Fibroblast of pulmonary artery (primary cell): ENCODE measurements at regions not wholly inside any gene's neighbourhood (a gene's known extent, or its start where the extent isn't known, plus 50 kb on each side); places are given as distances from the start of the nearest gene placed in this dataset.
A peak's percentile ranks its signal among the peaks of the same experiment; 100 is the strongest.

ENCODE experiments used
- DNase-seq: peaks from one replicate; pipeline ENCODE4 v3.0.0-alpha.2; 2010; ENCODE audit warnings: low read depth
- H3K4me3 ChIP-seq: replicated peaks from 2 replicates; pipeline ENCODE4 v1.5.1; 2011; ENCODE audit warnings: low read depth, mild to moderate bottlenecking, control low read depth, low read length, moderate library complexity
- TF ChIP-seq, protein P1 (sequence below): IDR thresholded peaks from 2 replicates; pipeline ENCODE4 v1.5.1; 2011; ENCODE audit warnings: mild to moderate bottlenecking, control low read depth, low read length, inconsistent platforms; ENCODE audit errors: missing control alignments

DNA sequence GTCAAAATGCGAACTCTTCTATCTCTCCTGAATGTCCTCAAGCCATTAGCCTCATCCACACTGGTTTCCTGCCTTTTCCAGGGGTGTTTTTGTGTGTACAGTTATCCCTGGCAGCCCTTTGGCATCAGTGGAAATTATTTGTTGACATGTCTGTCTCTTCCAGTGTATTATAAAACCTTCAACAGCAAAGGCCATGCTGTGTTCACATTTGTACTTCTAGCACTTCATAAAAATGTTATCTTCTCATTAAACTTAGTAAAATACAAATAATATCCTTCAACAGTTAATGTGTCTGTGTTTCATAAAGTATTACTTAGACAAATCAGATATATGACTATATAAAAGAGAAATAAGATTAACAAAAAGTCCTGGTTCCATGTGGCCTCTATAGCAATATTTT lies 359.5 kb upstream of the ARGLU1 start:
- DNase-seq = no peak
- TF ChIP-seq, protein P1, sequence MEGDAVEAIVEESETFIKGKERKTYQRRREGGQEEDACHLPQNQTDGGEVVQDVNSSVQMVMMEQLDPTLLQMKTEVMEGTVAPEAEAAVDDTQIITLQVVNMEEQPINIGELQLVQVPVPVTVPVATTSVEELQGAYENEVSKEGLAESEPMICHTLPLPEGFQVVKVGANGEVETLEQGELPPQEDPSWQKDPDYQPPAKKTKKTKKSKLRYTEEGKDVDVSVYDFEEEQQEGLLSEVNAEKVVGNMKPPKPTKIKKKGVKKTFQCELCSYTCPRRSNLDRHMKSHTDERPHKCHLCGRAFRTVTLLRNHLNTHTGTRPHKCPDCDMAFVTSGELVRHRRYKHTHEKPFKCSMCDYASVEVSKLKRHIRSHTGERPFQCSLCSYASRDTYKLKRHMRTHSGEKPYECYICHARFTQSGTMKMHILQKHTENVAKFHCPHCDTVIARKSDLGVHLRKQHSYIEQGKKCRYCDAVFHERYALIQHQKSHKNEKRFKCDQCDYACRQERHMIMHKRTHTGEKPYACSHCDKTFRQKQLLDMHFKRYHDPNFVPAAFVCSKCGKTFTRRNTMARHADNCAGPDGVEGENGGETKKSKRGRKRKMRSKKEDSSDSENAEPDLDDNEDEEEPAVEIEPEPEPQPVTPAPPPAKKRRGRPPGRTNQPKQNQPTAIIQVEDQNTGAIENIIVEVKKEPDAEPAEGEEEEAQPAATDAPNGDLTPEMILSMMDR = no peak
- no peak overlapping the region for H3K4me3 ChIP-seq

DNA sequence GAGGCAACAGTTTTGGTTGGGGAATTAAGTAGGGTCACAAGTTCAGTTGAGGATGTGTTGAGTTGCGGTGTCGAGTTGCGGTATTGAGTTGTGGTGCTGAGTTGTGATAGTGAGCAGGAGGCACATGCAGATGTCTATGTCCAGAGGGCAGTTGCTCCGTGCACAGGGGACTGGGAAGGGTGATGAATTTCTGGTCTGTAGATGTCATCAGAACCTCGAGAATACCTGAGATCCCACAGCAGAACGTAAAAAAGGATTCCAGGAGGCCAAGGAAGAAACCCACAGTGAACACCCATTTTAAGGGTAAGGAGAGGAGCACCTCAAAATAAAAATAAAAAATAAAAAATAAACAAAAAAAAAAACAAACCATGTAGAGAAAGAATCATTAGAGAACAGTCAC lies 354.4 kb upstream of the ARGLU1 start:
- TF ChIP-seq, protein P1 = no peak
- H3K4me3 ChIP-seq = no peak overlapping the region
- no peak for DNase-seq

DNA sequence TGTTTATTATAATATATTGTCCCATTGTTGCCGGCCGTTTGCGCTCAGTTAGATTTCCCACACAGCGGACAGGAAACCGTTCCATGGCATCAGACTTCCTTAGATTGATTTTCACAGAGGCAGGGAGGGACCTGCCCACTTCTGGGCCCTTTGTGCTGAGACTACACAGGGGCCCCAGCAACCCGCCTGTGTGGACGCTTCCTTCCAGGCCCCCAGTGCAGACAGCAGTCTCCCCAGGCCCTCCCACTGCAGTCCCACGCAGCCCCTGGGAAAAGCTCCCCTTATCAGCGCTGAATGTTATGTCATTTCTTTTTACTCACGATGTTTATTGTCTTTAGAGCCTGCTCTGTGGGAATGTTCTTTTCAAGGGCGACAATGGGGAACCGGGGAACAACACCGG lies 351.7 kb upstream of the ARGLU1 start:
- no peak overlapping the region for H3K4me3 ChIP-seq
- peak; percentile 72 for DNase-seq
- TF ChIP-seq, protein P1 = no peak

DNA sequence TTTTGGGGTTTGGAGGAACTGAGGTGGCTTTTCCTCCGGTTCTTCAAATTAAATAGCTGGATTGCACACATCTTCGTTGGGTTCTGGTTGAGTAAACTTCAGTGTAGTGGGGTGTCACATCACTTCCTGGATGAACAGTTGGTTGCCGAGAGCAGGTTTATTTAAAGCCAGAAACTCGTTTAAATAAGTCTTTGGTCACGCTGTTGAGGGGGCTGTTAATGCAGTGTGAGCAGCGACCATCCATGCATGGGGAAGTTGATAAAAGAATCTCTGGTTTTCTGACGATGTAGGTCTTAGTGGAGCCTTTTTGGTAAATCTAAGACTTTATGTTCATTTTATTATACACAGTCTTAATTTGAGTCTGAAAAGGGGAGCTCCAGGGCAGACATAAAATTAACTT lies 351.2 kb upstream of the ARGLU1 start:
- peak; percentile 16 for DNase-seq
- no peak overlapping the region for H3K4me3 ChIP-seq
- TF ChIP-seq, protein P1 = no peak

DNA sequence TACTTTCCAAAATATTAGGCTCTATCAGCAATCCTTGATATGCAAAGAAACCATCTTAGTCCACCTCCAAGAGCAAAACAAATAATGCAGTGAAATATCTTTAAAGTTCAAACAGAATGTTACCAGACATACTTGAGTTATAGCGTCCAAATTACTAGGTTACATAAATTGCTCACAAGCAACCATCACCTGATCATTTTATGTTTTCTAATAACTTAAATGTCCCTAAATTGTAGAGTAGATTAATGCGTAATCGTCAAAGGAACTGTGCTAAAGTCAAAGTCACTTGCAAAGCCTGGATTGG lies 350.6 kb upstream of the ARGLU1 start:
- no peak for DNase-seq
- no peak overlapping the region for H3K4me3 ChIP-seq
- TF ChIP-seq, protein P1 = no peak

DNA sequence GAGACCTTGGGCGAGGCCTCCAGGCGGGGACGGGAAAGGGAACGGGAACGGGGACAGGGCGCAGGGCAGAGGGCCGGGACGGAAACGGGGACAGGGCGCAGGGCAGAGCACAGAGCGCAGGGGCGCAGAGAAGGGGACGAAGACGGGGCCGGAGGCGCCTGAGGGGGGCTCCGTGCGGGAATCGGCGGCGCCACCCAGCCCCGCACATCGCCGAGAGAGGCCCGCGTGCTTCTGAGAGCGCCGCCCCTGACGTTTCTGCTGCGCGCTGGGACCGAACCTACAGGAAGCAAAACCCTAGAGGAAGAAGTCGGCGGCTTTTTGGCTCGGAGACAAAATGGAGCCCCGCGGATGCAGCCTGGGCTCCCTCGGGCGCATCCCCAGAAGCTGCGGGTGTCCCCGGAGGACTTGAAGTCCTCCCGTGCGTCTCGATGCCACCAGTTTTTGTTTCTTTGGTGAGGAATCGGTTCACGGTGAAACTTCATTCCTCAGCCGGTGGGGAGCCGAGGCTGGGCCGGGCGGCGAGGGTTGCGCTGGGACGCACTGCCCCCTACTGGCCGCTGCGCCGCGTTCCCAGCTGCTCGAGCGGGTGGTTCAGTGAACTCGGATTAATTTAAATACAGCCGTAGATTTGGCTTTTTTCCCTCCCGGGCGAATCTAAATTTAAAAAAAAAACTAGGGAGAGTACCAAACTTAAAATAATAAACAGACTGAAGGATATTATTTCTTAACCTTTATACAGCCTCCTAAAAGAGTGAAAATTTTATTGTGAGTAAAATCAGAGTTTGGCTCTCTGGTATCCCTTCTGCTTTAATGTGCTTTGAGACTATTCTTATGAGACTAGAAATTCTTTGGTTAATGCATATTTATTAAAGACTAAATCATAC lies 350.0 kb upstream of the ARGLU1 start:
- TF ChIP-seq, protein P1 = peak; percentile 86
- peak; percentile 80 for DNase-seq
- peak overlapping the region; percentile 66 for H3K4me3 ChIP-seq
